D721Med (cell line): ENCODE measurements at regions not wholly inside any gene's neighbourhood (a gene's known extent, or its start where the extent isn't known, plus 50 kb on each side); places are given as distances from the start of the nearest gene placed in this dataset.
A peak's percentile ranks its signal among the peaks of the same experiment; 100 is the strongest.

Experiments
- DNase-seq: peaks from one replicate; pipeline ENCODE4 v3.0.0; 2011; ENCODE audit warnings: low spot score; ENCODE audit not compliant: insufficient read length
- FAIRE-seq: peaks from 2 replicates; lab custom pipeline; 2011; peaks lifted over from hg19 to GRCh38; lab: Jason Lieb, UNC
- CTCF ChIP-seq: IDR thresholded peaks from 2 replicates; pipeline ENCODE4 v1.5.1; 2012; ENCODE audit warnings: mild to moderate bottlenecking, control low read depth; ENCODE audit not compliant: insufficient read depth; ENCODE audit errors: missing control alignments

GRCh38 chr10:90430186-90430585 is 427.7 kb downstream of the HTR7 start:
- no peak for TF ChIP-seq CTCF
- no peak for FAIRE-seq
- DNase-seq, result no peak

- DNase-seq (no peak), FAIRE-seq (no peak)
- TF ChIP-seq CTCF, result no peak
Measured at GRCh38 chr10:90432866-90433265, 425.0 kb downstream of the HTR7 start.

- FAIRE-seq (no peak), DNase-seq (no peak)
- no peak for TF ChIP-seq CTCF
Measured at GRCh38 chr10:90435296-90435695, 422.5 kb downstream of the HTR7 start.

- FAIRE-seq (no peak), DNase-seq (no peak)
- TF ChIP-seq CTCF, result peak; percentile 26
Measured at GRCh38 chr10:90437452-90437851, 420.4 kb downstream of the HTR7 start.

- TF ChIP-seq CTCF, result no peak
- DNase-seq (no peak), FAIRE-seq (no peak)
Measured at GRCh38 chr10:90440870-90441269, 417.0 kb downstream of the HTR7 start.

GRCh38 chr10:90443342-90443741 is 414.5 kb downstream of the HTR7 start:
- no peak for DNase-seq
- TF ChIP-seq CTCF, result no peak
- FAIRE-seq, result no peak

GRCh38 chr10:90447831-90448230 is 410.0 kb downstream of the HTR7 start:
- FAIRE-seq (no peak), DNase-seq (no peak)
- TF ChIP-seq CTCF, result no peak
